Astrocyte (in vitro differentiated cells and primary cell): ENCODE measurements at regions not wholly inside any gene's neighbourhood (a gene's known extent, or its start where the extent isn't known, plus 50 kb on each side); places are given as distances from the start of the nearest gene placed in this dataset.

ENCODE experiments used
- EZH2 ChIP-seq: IDR thresholded peaks from 2 replicates; pipeline ENCODE4 v1.6.1; 2012; ENCODE audit warnings: mild to moderate bottlenecking, low read length, inconsistent platforms; ENCODE audit not compliant: insufficient read depth
- TF ChIP-seq, protein P1 (sequence below): IDR thresholded peaks from 2 replicates; pipeline ENCODE4 v1.5.1; 2011; ENCODE audit warnings: low read depth, mild to moderate bottlenecking, inconsistent platforms, low read length, moderate library complexity; ENCODE audit not compliant: insufficient read depth

DNA sequence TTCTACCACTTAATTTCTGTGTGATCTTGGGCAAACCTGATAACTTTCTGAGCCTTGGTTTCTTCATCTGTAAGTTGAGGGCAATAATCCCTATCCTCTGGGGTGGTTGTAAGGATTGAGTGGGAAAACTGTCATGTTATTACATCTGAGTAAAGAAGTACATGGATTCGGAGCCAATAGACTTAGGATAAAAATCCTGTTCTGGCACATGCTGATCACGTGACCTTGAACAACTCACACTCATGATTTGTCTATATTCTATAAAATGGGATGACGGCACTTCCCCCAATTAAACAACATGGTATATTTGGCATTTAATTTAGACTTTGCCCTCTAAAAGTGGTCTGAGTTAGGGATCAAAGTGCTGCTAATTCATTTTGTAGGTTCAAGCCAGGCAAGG is 315.5 kb downstream of the PLPP3 start:
- no peak for TF ChIP-seq EZH2
- TF ChIP-seq, protein P1, sequence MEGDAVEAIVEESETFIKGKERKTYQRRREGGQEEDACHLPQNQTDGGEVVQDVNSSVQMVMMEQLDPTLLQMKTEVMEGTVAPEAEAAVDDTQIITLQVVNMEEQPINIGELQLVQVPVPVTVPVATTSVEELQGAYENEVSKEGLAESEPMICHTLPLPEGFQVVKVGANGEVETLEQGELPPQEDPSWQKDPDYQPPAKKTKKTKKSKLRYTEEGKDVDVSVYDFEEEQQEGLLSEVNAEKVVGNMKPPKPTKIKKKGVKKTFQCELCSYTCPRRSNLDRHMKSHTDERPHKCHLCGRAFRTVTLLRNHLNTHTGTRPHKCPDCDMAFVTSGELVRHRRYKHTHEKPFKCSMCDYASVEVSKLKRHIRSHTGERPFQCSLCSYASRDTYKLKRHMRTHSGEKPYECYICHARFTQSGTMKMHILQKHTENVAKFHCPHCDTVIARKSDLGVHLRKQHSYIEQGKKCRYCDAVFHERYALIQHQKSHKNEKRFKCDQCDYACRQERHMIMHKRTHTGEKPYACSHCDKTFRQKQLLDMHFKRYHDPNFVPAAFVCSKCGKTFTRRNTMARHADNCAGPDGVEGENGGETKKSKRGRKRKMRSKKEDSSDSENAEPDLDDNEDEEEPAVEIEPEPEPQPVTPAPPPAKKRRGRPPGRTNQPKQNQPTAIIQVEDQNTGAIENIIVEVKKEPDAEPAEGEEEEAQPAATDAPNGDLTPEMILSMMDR, result no peak
